Ectodermal cell (in vitro differentiated cells): ENCODE measurements at regions not wholly inside any gene's neighbourhood (a gene's known extent, or its start where the extent isn't known, plus 50 kb on each side); places are given as distances from the start of the nearest gene placed in this dataset.

Experiments
- H3K27ac ChIP-seq: 2 replicates; pipeline ENCODE4 v1.7.0; 2013; ENCODE audit warnings: mild to moderate bottlenecking, low read depth, low read length; ENCODE audit not compliant: insufficient read depth, poor library complexity, severe bottlenecking
- H3K27me3 ChIP-seq: 2 replicates; pipeline ENCODE4 v1.7.0; 2013; ENCODE audit warnings: mild to moderate bottlenecking, low read length; ENCODE audit not compliant: insufficient read depth, control insufficient read depth, poor library complexity, severe bottlenecking
- H3K36me3 ChIP-seq: one replicate; pipeline ENCODE4 v1.7.0; 2013; ENCODE audit warnings: low read length; ENCODE audit not compliant: control insufficient read depth, insufficient read depth
- H3K4me1 ChIP-seq: one replicate; pipeline ENCODE4 v1.7.0; 2013; ENCODE audit warnings: low read length; ENCODE audit not compliant: control insufficient read depth, insufficient read depth
- H3K4me3 ChIP-seq: 2 replicates; pipeline ENCODE4 v1.7.0; 2013; ENCODE audit warnings: low read depth, low read length, control low read depth; ENCODE audit not compliant: insufficient read depth
- H3K9me3 ChIP-seq: 2 replicates; pipeline ENCODE4 v1.7.0; 2013; ENCODE audit warnings: mild to moderate bottlenecking, low read length, moderate library complexity; ENCODE audit not compliant: control insufficient read depth
- WGBS, 2 experiments: methylation state at CpG; one replicate each; pipeline ENCODE4 v1.1.7; 2013; ENCODE audit warnings: missing lambda C conversion rate in 2 of 2; 5-methylcytosine and 5-hydroxymethylcytosine counted together

- Histone ChIP-seq H3K27me3 (no peaks in the 10 kb centered on the region), H3K4me1 (no peaks in the 10 kb centered on the region), H3K27ac (no peak overlapping the region), H3K4me3 (no peak overlapping the region), H3K36me3 (no peaks in the 10 kb centered on the region), H3K9me3 (no peaks in the 10 kb centered on the region)
- WGBS, 2 experiments, result 94 to 96% methylated on average over 3 of the region's 3 CpGs
Measured at GRCh38 chr3:139738697-139739096, 60.9 kb upstream of the NMNAT3 start.

GRCh38 chr3:139737682-139738361 lies 60.0 kb upstream of the NMNAT3 start:
- H3K9me3 ChIP-seq, result no peaks in the 10 kb centered on the region
- H3K27me3 ChIP-seq, result no peaks in the 10 kb centered on the region

GRCh38 chr3:139735191-139735590 lies 57.4 kb upstream of the NMNAT3 start:
- Histone ChIP-seq H3K4me1 (no peaks in the 10 kb centered on the region), H3K27me3 (no peaks in the 10 kb centered on the region), H3K27ac (no peak overlapping the region), H3K36me3 (no peaks in the 10 kb centered on the region), H3K9me3 (no peaks in the 10 kb centered on the region), H3K4me3 (no peak overlapping the region)
- WGBS, 2 experiments, result 77 to 80% methylated on average over 6 of the region's 6 CpGs

More at GRCh38 chr3:139737682-139738361, 60.0 kb upstream of the NMNAT3 start:
- Histone ChIP-seq H3K27ac (no peak overlapping the region), H3K4me3 (no peak overlapping the region), H3K36me3 (no peaks in the 10 kb centered on the region), H3K4me1 (no peaks in the 10 kb centered on the region)
- WGBS, 2 experiments, result 89 to 91% methylated on average over 7 of the region's 7 CpGs

- 95 to 97% methylated on average over 1 of the region's 1 CpG for WGBS, 2 experiments
- Histone ChIP-seq H3K9me3 (no peaks in the 10 kb centered on the region), H3K4me3 (no peak overlapping the region), H3K4me1 (no peaks in the 10 kb centered on the region), H3K27ac (no peak overlapping the region), H3K36me3 (no peaks in the 10 kb centered on the region), H3K27me3 (no peaks in the 10 kb centered on the region)
Measured at GRCh38 chr3:139732729-139733128, 55.0 kb upstream of the NMNAT3 start.

GRCh38 chr3:139729300-139729699 lies 51.5 kb upstream of the NMNAT3 start:
- H3K9me3 ChIP-seq, result no peaks in the 10 kb centered on the region
- no peak overlapping the region for H3K4me3 ChIP-seq
- 100% methylated on average over 2 of the region's 2 CpGs; no CpG with 5 or more reads in 1 of the 2 experiments for WGBS, 2 experiments
- H3K36me3 ChIP-seq, result no peaks in the 10 kb centered on the region
- H3K27ac ChIP-seq, result no peak overlapping the region
- no peaks in the 10 kb centered on the region for H3K4me1 ChIP-seq
- no peaks in the 10 kb centered on the region for H3K27me3 ChIP-seq

- Histone ChIP-seq H3K36me3 (no peaks in the 10 kb centered on the region), H3K4me1 (no peaks in the 10 kb centered on the region), H3K27ac (no peak overlapping the region), H3K9me3 (no peaks in the 10 kb centered on the region), H3K4me3 (no peak overlapping the region), H3K27me3 (no peaks in the 10 kb centered on the region)
- WGBS, 2 experiments, result 89 to 92% methylated on average over 4 to 5 of the region's 5 CpGs
Measured at GRCh38 chr3:139728414-139728813, 50.6 kb upstream of the NMNAT3 start.
